Heart right ventricle (tissue), 16 donors: ENCODE measurements at regions not wholly inside any gene's neighbourhood (a gene's known extent, or its start where the extent isn't known, plus 50 kb on each side); places are given as distances from the start of the nearest gene placed in this dataset.

Experiments
- ATAC-seq, 8 donors: fragments of 200-7000 bp; cut with Tn5 transposase; one replicate each; pipeline ENCODE4 v1.9.1; 2020; ENCODE audit warnings: mild to moderate bottlenecking in 8 of 8, moderate library complexity in 8 of 8, moderate number of reproducible peaks in 1 of 8
- DNase-seq, 2 donors: peaks; one replicate each; pipeline ENCODE4 v3.0.0-alpha.2; 2020
- H3K27ac ChIP-seq, 10 donors: fragments of 200-600 bp; sonication (generic) in 2 of 10; one replicate each; pipeline versions ENCODE4 v1.5.0 to v1.8.0; 2020 to 2022; ENCODE audit warnings: mild to moderate bottlenecking in 3 of 10
- H3K27me3 ChIP-seq, 7 donors: fragments of 200-600 bp; one replicate each; pipeline ENCODE4 v1.8.0; 2021 to 2022; ENCODE audit warnings: mild to moderate bottlenecking in 2 of 7
- H3K36me3 ChIP-seq, 9 donors: fragments of 200-600 bp; sonication (generic) in 1 of 9; one replicate each; pipeline versions ENCODE4 v1.5.0 to v1.8.0; 2020 to 2022; ENCODE audit warnings: mild to moderate bottlenecking in 2 of 9
- H3K4me1 ChIP-seq, 9 donors: fragments of 200-600 bp; sonication (generic) in 1 of 9; one replicate each; pipeline versions ENCODE4 v1.5.0 to v1.8.0; 2020 to 2022; ENCODE audit warnings: mild to moderate bottlenecking in 4 of 9
- H3K4me3 ChIP-seq, 10 donors: fragments of 200-600 bp; sonication (generic) in 2 of 10; one replicate each; pipeline versions ENCODE4 v1.5.0 to v1.8.0; 2020 to 2022; ENCODE audit warnings: mild to moderate bottlenecking in 7 of 10, moderate library complexity in 2 of 10
- H3K9me3 ChIP-seq, 11 donors: fragments of 200-600 bp in 10 of 11; sonication (generic) in 2 of 11; one replicate each; pipeline versions ENCODE4 v1.5.0 to v1.8.0; 2013 to 2022; ENCODE audit warnings: mild to moderate bottlenecking in 2 of 11, control low read depth in 1 of 11, moderate library complexity in 1 of 11
- CTCF ChIP-seq, 9 donors: fragments of 200-600 bp; sonication (generic) in 2 of 9; IDR thresholded peaks; one replicate each; pipeline versions ENCODE4 v1.5.0 to v1.8.0; 2021 to 2022; ENCODE audit warnings: antibody characterized with exemption in 9 of 9, mild to moderate bottlenecking in 5 of 9, moderate library complexity in 1 of 9
- WGBS, 2 donors: extraction: QIAGEN DNeasy Blood & Tissue Kit; methylation state at CpG; one replicate each; pipeline ENCODE4 v1.1.7; 2013; ENCODE audit warnings: inconsistent platforms in 1 of 2; 5-methylcytosine and 5-hydroxymethylcytosine counted together
- intact Hi-C, 10 donors: fragments of 100-400 bp; cut with DNase I; formaldehyde crosslinking; loops; one replicate each; pipeline versions ENCODE4 v1.11.1 to v1.14.2; 2022
- donor health status: Arrhythmogenic right ventricular cardiomyopathy.
- donor health status: ischemic (EF 13 %, LVEDD 7.1; RV severe dilation, severe dysfunction).
- donor health status: healthy with polysubstance abuse.
- donor health status: DM: no; HTN: yes; CAD: no.
- donor health status: DM: no; HTN: no; CAD: no.
- donor health status: ischemic (EF 25% LVEDD 6.9; RV normal size, moderate dysfunction).
- donor health status: ischemic (EF 25% LVEDD 5.7; RV mildly dilated, moderate dysfunction).
- donor health status: healthy.
- donor health status: DM: yes; HTN: yes; CAD: no.
- donor health status: Ischemic cardiomyopathy.
- donor health status: ischemic (EF 35%, LVEDD 5.7; RV mildly dilated, moderate dysfunction).
- donor health status: nonischemic (EF 11% LVEDD 7.7; RV severe dilation, severe dysfunction).
- donor health status: DM: yes; HTN: yes; CAD: no.
- donor health status: PGD.
- donor health status: ischemic (EF 29% LVEDD 5.4; RV normal size, mild dysfunction).
- donor health status: nonischemic (EF 23%, LVEDD 6.1; RV moderate dilation, normal function).

- no peaks in the 10 kb centered on the region for H3K4me1 ChIP-seq
- no peaks in the 10 kb centered on the region for H3K27me3 ChIP-seq
- no peak for TF ChIP-seq CTCF (IDR thresholded peaks at IDR 0.05)
- H3K4me3 ChIP-seq, result no peak overlapping the region
- intact Hi-C loops, result no loop called here
- no peaks in the 10 kb centered on the region for H3K36me3 ChIP-seq
- DNase-seq (no peak), ATAC-seq (no peak)
- H3K9me3 ChIP-seq, result no peaks in the 10 kb centered on the region
- H3K27ac ChIP-seq, result no peak overlapping the region
- WGBS, 2 donors, result 46 to 54% methylated on average over 3 of the region's 3 CpGs
Observed at GRCh38 chr10:64601298-64601697, 1080.1 kb downstream of the REEP3 start.

DNA sequence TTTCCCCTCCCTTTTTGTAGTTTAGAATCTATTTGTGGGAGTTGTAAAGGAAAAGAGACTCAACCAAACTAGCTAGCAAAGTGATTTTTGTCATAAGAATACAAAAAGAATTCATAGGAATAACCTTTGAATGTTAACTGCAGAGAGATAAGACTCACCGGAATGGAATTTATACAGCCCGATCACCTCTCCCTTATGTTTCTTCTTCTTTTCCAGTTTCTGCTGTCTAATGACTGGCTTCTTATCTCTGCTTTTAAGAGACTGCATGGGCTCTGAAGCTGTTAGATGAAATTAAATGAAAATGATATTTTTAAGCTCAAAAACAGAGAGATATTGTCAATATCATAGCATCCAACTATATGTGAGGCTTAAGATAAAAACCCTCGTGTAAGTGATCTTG lies 1095.9 kb downstream of the REEP3 start:
- Histone ChIP-seq H3K9me3 (peaks cover 0 to 2% (median 0%) of the 10 kb centered on the region in 11 donors), H3K27ac (no peak overlapping the region), H3K36me3 (no peaks in the 10 kb centered on the region), H3K27me3 (peaks cover 0 to 5% (median 0%) of the 10 kb centered on the region in 7 donors), H3K4me1 (no peaks in the 10 kb centered on the region), H3K4me3 (no peak overlapping the region)
- WGBS, 2 donors, result 40 to 48% methylated on average over 3 of the region's 3 CpGs
- no peak for TF ChIP-seq CTCF (IDR thresholded peaks at IDR 0.05)
- intact Hi-C loops, result no loop called here
- ATAC-seq, result no peak
- DNase-seq, result no peak

DNA sequence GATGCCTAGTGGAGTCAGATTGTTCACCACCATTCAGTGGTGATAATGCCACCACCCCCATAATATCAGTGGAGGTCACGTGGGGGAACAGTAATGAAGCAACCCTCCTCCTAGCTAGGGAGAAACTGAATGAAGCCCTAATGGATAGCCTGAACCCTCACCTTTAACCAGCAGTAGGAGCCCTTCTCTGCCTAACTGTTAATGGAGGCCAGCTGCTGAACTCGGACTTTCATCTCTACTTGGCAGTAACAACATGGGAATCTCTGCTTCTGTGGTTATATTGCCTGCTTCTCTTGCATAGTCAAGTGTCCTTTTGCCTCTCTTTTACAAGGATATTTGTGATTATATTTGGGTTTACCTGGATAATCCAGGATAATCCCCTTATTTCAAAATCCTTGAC lies 1097.9 kb downstream of the REEP3 start:
- DNase-seq, result no peak
- Histone ChIP-seq H3K27me3 (peaks cover 0 to 5% (median 0%) of the 10 kb centered on the region in 7 donors), H3K4me1 (no peaks in the 10 kb centered on the region), H3K27ac (no peak overlapping the region), H3K9me3 (peaks cover 0 to 2% (median 0%) of the 10 kb centered on the region in 11 donors), H3K36me3 (no peaks in the 10 kb centered on the region), H3K4me3 (no peak overlapping the region)
- no peak for ATAC-seq
- 57 to 75% methylated on average over 2 of the region's 2 CpGs for WGBS, 2 donors
- intact Hi-C loops, result no loop called here
- TF ChIP-seq CTCF (IDR thresholded peaks at IDR 0.05), result no peak

DNA sequence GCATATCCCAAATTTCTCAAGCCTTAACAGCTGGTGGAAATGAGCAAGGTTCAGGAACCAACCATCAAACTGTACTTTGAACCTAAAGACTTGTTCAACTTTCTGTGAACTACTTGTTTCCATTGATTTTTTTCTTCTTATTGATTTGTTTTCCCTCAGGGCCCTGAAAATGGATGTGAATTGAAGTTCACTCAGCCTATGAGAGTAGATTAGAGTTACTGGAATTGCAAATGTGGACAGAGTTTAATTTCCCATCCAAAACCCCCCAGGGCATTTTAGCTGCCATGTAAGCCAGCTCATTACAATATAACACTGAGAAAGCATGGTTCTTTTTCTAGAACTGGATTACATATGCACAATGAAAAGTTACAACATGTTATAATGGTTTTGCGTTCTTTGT lies 1105.7 kb downstream of the REEP3 start:
- Histone ChIP-seq H3K4me1 (no peaks in the 10 kb centered on the region), H3K9me3 (peaks cover 0 to 4% (median 0%) of the 10 kb centered on the region in 11 donors), H3K27me3 (no peaks in the 10 kb centered on the region), H3K36me3 (no peaks in the 10 kb centered on the region), H3K27ac (no peak overlapping the region), H3K4me3 (no peak overlapping the region)
- 91 to 92% methylated on average over 1 of the region's 1 CpG for WGBS, 2 donors
- DNase-seq (no peak), ATAC-seq (no peak)
- no peak for TF ChIP-seq CTCF (IDR thresholded peaks at IDR 0.05)
- intact Hi-C loops, result no loop called here
